ENCODE measurements at regions not wholly inside any gene's neighbourhood (a gene's known extent, or its start where the extent isn't known, plus 50 kb on each side); places are given as distances from the start of the nearest gene placed in this dataset.

- no peak for DNase-seq
These were observed 91.2 kb downstream of the TNFSF18 start for GRCh38 chr1:172959571-172959970.

- DNase-seq, result no peak
These were observed 90.7 kb downstream of the TNFSF18 start for GRCh38 chr1:172960019-172960418.

GRCh38 chr1:172960454-172961208 is 90.1 kb downstream of the TNFSF18 start:
- no peak for DNase-seq

- no peak for DNase-seq
These were observed 85.9 kb downstream of the TNFSF18 start for GRCh38 chr1:172964864-172965263.

- peak; percentile 28 for DNase-seq
These were observed 83.7 kb downstream of the TNFSF18 start for GRCh38 chr1:172966844-172967540.

GRCh38 chr1:172967936-172968335 is 82.8 kb downstream of the TNFSF18 start:
- no peak for DNase-seq

GRCh38 chr1:172969611-172970010 is 81.1 kb downstream of the TNFSF18 start:
- DNase-seq, result no peak

- DNase-seq, result peak; percentile 53
These were observed 80.6 kb downstream of the TNFSF18 start for GRCh38 chr1:172970186-172970585.

GRCh38 chr1:172971241-172971640 is 79.5 kb downstream of the TNFSF18 start:
- DNase-seq, result no peak

- DNase-seq, result no peak
These were observed 78.5 kb downstream of the TNFSF18 start for GRCh38 chr1:172972258-172972657.

GRCh38 chr1:172973424-172973823 is 77.3 kb downstream of the TNFSF18 start:
- no peak for DNase-seq

GRCh38 chr1:172976222-172977041 is 74.3 kb downstream of the TNFSF18 start:
- no peak for DNase-seq

- DNase-seq, result peak; percentile 52
These were observed 73.3 kb downstream of the TNFSF18 start for GRCh38 chr1:172977296-172978017.

GRCh38 chr1:172978595-172978994 is 72.1 kb downstream of the TNFSF18 start:
- DNase-seq, result no peak

- no peak for DNase-seq
These were observed 70.9 kb downstream of the TNFSF18 start for GRCh38 chr1:172979828-172980227.

- DNase-seq, result no peak
These were observed 70.3 kb downstream of the TNFSF18 start for GRCh38 chr1:172980456-172980855.

GRCh38 chr1:172980971-172981370 is 69.8 kb downstream of the TNFSF18 start:
- DNase-seq, result no peak
